IPS-15b (cell line): ENCODE measurements at regions not wholly inside any gene's neighbourhood (a gene's known extent, or its start where the extent isn't known, plus 50 kb on each side); places are given as distances from the start of the nearest gene placed in this dataset.

ENCODE experiments used
- H3K27me3 ChIP-seq: one replicate; pipeline ENCODE4 v1.6.1; 2013; ENCODE audit warnings: low read length; ENCODE audit not compliant: control insufficient read depth, insufficient read depth
- H3K36me3 ChIP-seq: one replicate; pipeline ENCODE4 v1.6.1; 2013; ENCODE audit warnings: low read length; ENCODE audit not compliant: control insufficient read depth, insufficient read depth
- H3K4me1 ChIP-seq: one replicate; pipeline ENCODE4 v1.6.1; 2013; ENCODE audit warnings: mild to moderate bottlenecking, low read length; ENCODE audit not compliant: control insufficient read depth, insufficient read depth
- H3K4me3 ChIP-seq: one replicate; pipeline ENCODE4 v1.5.1; 2013; ENCODE audit warnings: low read depth, low read length
- H3K9ac ChIP-seq: one replicate; pipeline ENCODE4 v1.6.1; 2013; ENCODE audit warnings: low read depth, mild to moderate bottlenecking, low read length
- H3K9me3 ChIP-seq: one replicate; pipeline ENCODE4 v1.6.1; 2013; ENCODE audit warnings: mild to moderate bottlenecking, low read length; ENCODE audit not compliant: control insufficient read depth, insufficient read depth

GRCh38 chr4:177759729-177760128 is 317.5 kb upstream of the AGA start:
- H3K9me3 ChIP-seq, result no peaks in the 10 kb centered on the region
- no peaks in the 10 kb centered on the region for H3K36me3 ChIP-seq

DNA sequence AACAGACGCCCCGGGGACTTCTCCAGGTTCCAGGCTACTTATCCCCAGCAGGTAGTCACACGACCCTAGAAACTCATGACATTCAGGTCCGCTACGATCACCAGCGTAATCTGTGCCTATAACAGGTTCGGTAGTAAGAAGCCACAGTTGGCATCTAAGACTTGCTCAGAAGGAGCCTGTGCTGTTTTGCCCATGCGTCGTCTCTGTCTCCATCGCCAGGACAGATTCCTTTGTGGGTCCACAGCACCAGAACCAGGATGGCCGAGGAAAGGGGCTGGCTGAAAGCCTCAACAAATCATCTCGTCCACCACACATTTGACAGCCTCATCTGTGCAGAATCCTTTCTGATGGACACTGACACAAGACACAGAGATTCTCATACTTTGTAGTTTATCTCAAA is 319.5 kb upstream of the AGA start:
- H3K4me1 ChIP-seq, result no peaks in the 10 kb centered on the region
- no peak overlapping the region for H3K9ac ChIP-seq
- no peaks in the 10 kb centered on the region for H3K27me3 ChIP-seq
- H3K36me3 ChIP-seq, result no peaks in the 10 kb centered on the region
- no peak overlapping the region for H3K4me3 ChIP-seq
- H3K9me3 ChIP-seq, result no peaks in the 10 kb centered on the region

More at GRCh38 chr4:177759729-177760128, 317.5 kb upstream of the AGA start:
- Histone ChIP-seq H3K4me1 (no peaks in the 10 kb centered on the region), H3K27me3 (no peaks in the 10 kb centered on the region), H3K9ac (no peak overlapping the region), H3K4me3 (no peak overlapping the region)

GRCh38 chr4:177769155-177769554 is 326.9 kb upstream of the AGA start:
- Histone ChIP-seq H3K4me3 (no peak overlapping the region), H3K9me3 (no peaks in the 10 kb centered on the region), H3K36me3 (no peaks in the 10 kb centered on the region), H3K27me3 (no peaks in the 10 kb centered on the region), H3K9ac (no peak overlapping the region), H3K4me1 (no peaks in the 10 kb centered on the region)

- H3K9me3 ChIP-seq, result no peaks in the 10 kb centered on the region
- no peaks in the 10 kb centered on the region for H3K4me1 ChIP-seq
- H3K36me3 ChIP-seq, result no peaks in the 10 kb centered on the region
- H3K27me3 ChIP-seq, result no peaks in the 10 kb centered on the region
- H3K9ac ChIP-seq, result no peak overlapping the region
- H3K4me3 ChIP-seq, result no peak overlapping the region
Observed at GRCh38 chr4:177770776-177771175, 328.5 kb upstream of the AGA start.

GRCh38 chr4:177771645-177772044 is 329.4 kb upstream of the AGA start:
- Histone ChIP-seq H3K9me3 (no peaks in the 10 kb centered on the region), H3K9ac (no peak overlapping the region), H3K4me1 (no peaks in the 10 kb centered on the region), H3K4me3 (no peak overlapping the region), H3K36me3 (no peaks in the 10 kb centered on the region), H3K27me3 (no peaks in the 10 kb centered on the region)

GRCh38 chr4:177778623-177779022 is 336.4 kb upstream of the AGA start:
- Histone ChIP-seq H3K9ac (no peak overlapping the region), H3K27me3 (no peaks in the 10 kb centered on the region), H3K4me1 (no peaks in the 10 kb centered on the region), H3K9me3 (no peaks in the 10 kb centered on the region), H3K36me3 (no peaks in the 10 kb centered on the region), H3K4me3 (no peak overlapping the region)

DNA sequence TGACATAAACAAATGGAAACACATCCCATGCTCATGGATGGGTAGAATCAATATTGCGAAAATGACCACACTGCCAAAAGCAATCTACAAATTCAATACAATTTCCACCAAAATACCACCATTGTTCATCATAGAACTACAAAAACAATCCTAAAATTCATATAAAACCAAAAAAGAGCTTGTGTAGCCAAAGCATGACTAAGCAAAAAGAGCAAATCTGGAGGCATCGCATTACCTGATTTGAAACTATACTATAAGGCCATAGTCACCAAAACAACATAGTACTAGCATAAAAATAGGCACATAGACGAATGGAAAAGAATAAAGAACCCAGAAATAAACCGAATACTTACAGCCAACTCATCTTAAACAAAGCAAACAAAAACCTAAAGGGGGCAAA is 342.8 kb upstream of the AGA start:
- no peaks in the 10 kb centered on the region for H3K9me3 ChIP-seq
- H3K27me3 ChIP-seq, result no peaks in the 10 kb centered on the region
- no peaks in the 10 kb centered on the region for H3K36me3 ChIP-seq
- H3K4me1 ChIP-seq, result no peaks in the 10 kb centered on the region
- H3K9ac ChIP-seq, result no peak overlapping the region
- no peak overlapping the region for H3K4me3 ChIP-seq

GRCh38 chr4:177789610-177790009 is 347.4 kb upstream of the AGA start:
- no peaks in the 10 kb centered on the region for H3K27me3 ChIP-seq
- no peak overlapping the region for H3K9ac ChIP-seq
- H3K4me3 ChIP-seq, result no peak overlapping the region
- no peaks in the 10 kb centered on the region for H3K36me3 ChIP-seq
- H3K4me1 ChIP-seq, result no peaks in the 10 kb centered on the region
- no peaks in the 10 kb centered on the region for H3K9me3 ChIP-seq

DNA sequence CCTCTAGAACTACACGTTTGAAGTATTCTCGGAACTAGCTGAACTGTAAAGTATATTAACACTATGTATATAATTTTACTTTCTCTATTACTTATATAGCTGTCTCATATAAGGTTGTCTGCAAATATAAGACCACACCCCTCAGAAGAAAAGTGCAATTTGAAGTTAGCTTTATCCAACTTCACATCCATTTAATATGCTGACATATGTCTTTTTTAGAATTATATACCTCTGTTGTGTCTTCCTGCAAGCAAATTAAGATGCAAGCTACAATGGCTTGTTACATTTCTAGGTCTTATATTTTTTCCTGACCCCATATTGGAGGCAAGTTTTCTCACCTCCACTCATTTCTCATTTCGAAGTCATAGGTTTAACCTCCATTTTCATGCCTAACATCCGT is 349.0 kb upstream of the AGA start:
- Histone ChIP-seq H3K4me3 (no peak overlapping the region), H3K4me1 (no peaks in the 10 kb centered on the region), H3K9ac (no peak overlapping the region), H3K9me3 (no peaks in the 10 kb centered on the region), H3K36me3 (no peaks in the 10 kb centered on the region), H3K27me3 (no peaks in the 10 kb centered on the region)

- Histone ChIP-seq H3K9ac (no peak overlapping the region), H3K36me3 (no peaks in the 10 kb centered on the region), H3K27me3 (no peaks in the 10 kb centered on the region), H3K4me3 (no peak overlapping the region), H3K4me1 (peaks cover 4% of the 10 kb centered on the region), H3K9me3 (no peaks in the 10 kb centered on the region)
Observed at GRCh38 chr4:177796841-177797240, 354.6 kb upstream of the AGA start.

DNA sequence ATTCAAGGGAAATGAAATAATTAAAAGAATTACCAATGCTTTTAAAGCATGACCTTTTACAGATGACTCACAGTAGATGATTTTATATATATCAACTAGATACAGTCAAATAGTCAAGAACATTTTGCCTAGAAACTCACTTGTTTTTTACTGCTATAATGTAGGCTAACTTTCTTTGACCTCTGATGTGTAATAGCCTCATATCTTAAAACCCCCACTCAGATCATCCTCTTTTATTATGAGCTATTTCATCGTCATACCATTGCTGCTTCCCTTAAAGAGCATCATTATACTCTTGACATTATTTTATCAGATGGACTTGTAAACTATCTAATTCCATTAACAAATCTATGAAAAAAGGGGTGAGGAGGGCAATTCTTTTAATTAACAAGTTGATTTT is 355.9 kb upstream of the AGA start:
- no peak overlapping the region for H3K9ac ChIP-seq
- no peaks in the 10 kb centered on the region for H3K36me3 ChIP-seq
- H3K4me1 ChIP-seq, result peaks cover 4% of the 10 kb centered on the region
- no peaks in the 10 kb centered on the region for H3K9me3 ChIP-seq
- no peaks in the 10 kb centered on the region for H3K27me3 ChIP-seq
- no peak overlapping the region for H3K4me3 ChIP-seq

GRCh38 chr4:177802162-177802561 is 359.9 kb upstream of the AGA start:
- H3K36me3 ChIP-seq, result no peaks in the 10 kb centered on the region
- H3K4me3 ChIP-seq, result no peak overlapping the region
- H3K27me3 ChIP-seq, result no peaks in the 10 kb centered on the region
- H3K4me1 ChIP-seq, result peaks cover 4% of the 10 kb centered on the region
- H3K9me3 ChIP-seq, result no peaks in the 10 kb centered on the region
- H3K9ac ChIP-seq, result no peak overlapping the region

DNA sequence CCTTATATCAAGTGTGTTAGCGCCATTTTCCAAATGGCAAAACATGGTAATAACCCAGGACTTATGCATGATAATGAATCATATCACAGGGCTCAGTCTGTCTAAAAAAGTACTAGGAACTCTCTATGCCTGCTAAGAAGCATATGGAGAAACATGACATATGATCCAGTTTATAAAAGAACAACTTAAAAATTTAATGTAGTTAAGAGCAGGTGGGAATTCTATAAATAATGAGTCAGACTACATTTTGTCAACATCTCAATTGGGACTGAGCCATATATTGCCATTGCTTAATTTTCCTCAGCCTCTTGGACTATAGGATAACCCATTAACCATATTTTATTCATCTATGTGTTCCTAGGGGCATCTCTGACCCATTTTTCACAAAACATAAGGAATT is 360.4 kb upstream of the AGA start:
- Histone ChIP-seq H3K36me3 (no peaks in the 10 kb centered on the region), H3K27me3 (no peaks in the 10 kb centered on the region), H3K9ac (no peak overlapping the region), H3K9me3 (no peaks in the 10 kb centered on the region), H3K4me3 (no peak overlapping the region), H3K4me1 (peaks cover 4% of the 10 kb centered on the region)
